MM.1S (cell line): ENCODE measurements at regions not wholly inside any gene's neighbourhood (a gene's known extent, or its start where the extent isn't known, plus 50 kb on each side); places are given as distances from the start of the nearest gene placed in this dataset.

ENCODE experiments used
- DNase-seq: peaks from one replicate; pipeline ENCODE4 v3.0.0-alpha.2; 2015
- H2AFZ ChIP-seq: fragments of 300-600 bp; sonication (generic); 2 replicates; pipeline ENCODE4 v1.6.0; 2016; ENCODE audit warnings: antibody characterized with exemption, low read length
- H3F3A ChIP-seq: fragments of 300-600 bp; sonication (generic); 2 replicates; pipeline ENCODE4 v1.6.1; 2016; ENCODE audit warnings: mild to moderate bottlenecking, antibody characterized with exemption, low read length, moderate library complexity, mixed read lengths; ENCODE audit not compliant: insufficient read depth
- H3K27ac ChIP-seq: fragments of 300-600 bp; sonication (generic); 2 replicates; pipeline ENCODE4 v1.5.1; 2016; ENCODE audit warnings: mild to moderate bottlenecking, low read length
- H3K27me3 ChIP-seq: fragments of 300-600 bp; sonication (generic); replicated peaks from 2 replicates; pipeline ENCODE4 v1.6.0; 2016; ENCODE audit warnings: low read length; ENCODE audit not compliant: insufficient read depth
- H3K36me3 ChIP-seq: fragments of 300-600 bp; sonication (generic); replicated peaks from 2 replicates; pipeline ENCODE4 v1.6.1; 2016; ENCODE audit warnings: mild to moderate bottlenecking, low read length, mixed read lengths; ENCODE audit not compliant: insufficient read depth
- H3K4me1 ChIP-seq: fragments of 300-600 bp; sonication (generic); 2 replicates; pipeline ENCODE4 v1.6.1; 2016; ENCODE audit warnings: low read length, mixed read lengths
- H3K4me2 ChIP-seq: fragments of 300-600 bp; sonication (generic); 2 replicates; pipeline ENCODE4 v1.6.0; 2016; ENCODE audit warnings: low read depth, low read length
- H3K4me3 ChIP-seq: fragments of 300-600 bp; sonication (generic); 2 replicates; pipeline ENCODE4 v1.5.1; 2016; ENCODE audit warnings: low read length, mixed read lengths
- H3K79me2 ChIP-seq: fragments of 300-600 bp; sonication (generic); 2 replicates; pipeline ENCODE4 v1.6.1; 2016; ENCODE audit warnings: mixed run types, low read length, mixed read lengths
- H3K9ac ChIP-seq: fragments of 300-600 bp; sonication (generic); 2 replicates; pipeline ENCODE4 v1.6.1; 2016; ENCODE audit warnings: low read length, mixed read lengths
- H3K9me2 ChIP-seq: fragments of 300-600 bp; sonication (generic); replicated peaks from 2 replicates; pipeline ENCODE4 v1.6.1; 2016; ENCODE audit warnings: mild to moderate bottlenecking, low read length, mixed read lengths; ENCODE audit not compliant: insufficient read depth
- H3K9me3 ChIP-seq: fragments of 300-600 bp; sonication (generic); replicated peaks from 2 replicates; pipeline ENCODE4 v1.6.1; 2016; ENCODE audit warnings: mild to moderate bottlenecking, low read length, mixed read lengths; ENCODE audit not compliant: insufficient read depth
- H4K20me1 ChIP-seq: fragments of 300-600 bp; sonication (generic); 2 replicates; pipeline ENCODE4 v1.6.1; 2016; ENCODE audit warnings: mild to moderate bottlenecking, low read length, moderate library complexity, mixed read lengths; ENCODE audit not compliant: insufficient read depth
- CTCF ChIP-seq: fragments of 300-600 bp; sonication (generic); IDR thresholded peaks from 2 replicates; pipeline ENCODE4 v1.5.1; 2016; ENCODE audit warnings: antibody characterized with exemption, low read length, mixed read lengths
- EZH2 ChIP-seq: fragments of 300-600 bp; sonication (generic); optimal IDR thresholded peaks from 2 replicates; pipeline ENCODE3; 2017; ENCODE audit warnings: low read depth, mild to moderate bottlenecking, antibody characterized with exemption, low read length, mixed read lengths
- EZH2phosphoT487 ChIP-seq: fragments of 300-600 bp; sonication (generic); IDR thresholded peaks from 2 replicates; pipeline ENCODE4 v1.6.1; 2018; ENCODE audit warnings: antibody characterized with exemption, low read length

- no peak overlapping the region for H3K27ac ChIP-seq
- no peaks in the 10 kb centered on the region for H3F3A ChIP-seq
- no peaks in the 10 kb centered on the region for H3K27me3 ChIP-seq
- H3K79me2 ChIP-seq: no peaks in the 10 kb centered on the region
- H2AFZ ChIP-seq: no peak overlapping the region
- no peak overlapping the region for H3K4me3 ChIP-seq
- H3K9ac ChIP-seq: no peak overlapping the region
- no peaks in the 10 kb centered on the region for H4K20me1 ChIP-seq
- H3K9me2 ChIP-seq: no peaks in the 10 kb centered on the region
- H3K4me2 ChIP-seq: no peak overlapping the region
- H3K9me3 ChIP-seq: no peaks in the 10 kb centered on the region
- no peaks in the 10 kb centered on the region for H3K4me1 ChIP-seq
- no peak for DNase-seq
- H3K36me3 ChIP-seq: no peaks in the 10 kb centered on the region
- TF ChIP-seq CTCF (no peak), EZH2 (no peak), EZH2phosphoT487 (no peak)
These were observed 238.7 kb upstream of the PRDM1 start for GRCh38 chr6:105847433-105847832.

GRCh38 chr6:105844275-105844883 is 241.8 kb upstream of the PRDM1 start:
- TF ChIP-seq EZH2 (no peak), CTCF (no peak), EZH2phosphoT487 (no peak)
- no peak overlapping the region for H3K9ac ChIP-seq
- no peaks in the 10 kb centered on the region for H3K9me2 ChIP-seq
- DNase-seq: no peak
- H3K27me3 ChIP-seq: no peaks in the 10 kb centered on the region
- H4K20me1 ChIP-seq: no peaks in the 10 kb centered on the region
- no peaks in the 10 kb centered on the region for H3F3A ChIP-seq
- no peak overlapping the region for H2AFZ ChIP-seq
- no peaks in the 10 kb centered on the region for H3K36me3 ChIP-seq
- no peak overlapping the region for H3K4me3 ChIP-seq
- no peak overlapping the region for H3K27ac ChIP-seq
- H3K79me2 ChIP-seq: no peaks in the 10 kb centered on the region
- no peaks in the 10 kb centered on the region for H3K4me1 ChIP-seq
- H3K9me3 ChIP-seq: no peaks in the 10 kb centered on the region
- H3K4me2 ChIP-seq: no peak overlapping the region

- Histone ChIP-seq H3K27ac (no peak overlapping the region), H3K4me2 (no peak overlapping the region), H3K36me3 (no peaks in the 10 kb centered on the region), H3K9me2 (no peaks in the 10 kb centered on the region), H3K79me2 (no peaks in the 10 kb centered on the region), H3K9me3 (no peaks in the 10 kb centered on the region), H2AFZ (no peak overlapping the region), H3F3A (no peaks in the 10 kb centered on the region), H4K20me1 (no peaks in the 10 kb centered on the region), H3K4me3 (no peak overlapping the region), H3K9ac (no peak overlapping the region), H3K4me1 (no peaks in the 10 kb centered on the region), H3K27me3 (no peaks in the 10 kb centered on the region)
- TF ChIP-seq CTCF: no peak
- no peak for TF ChIP-seq EZH2
- TF ChIP-seq EZH2phosphoT487: no peak
- DNase-seq: no peak
These were observed 246.9 kb upstream of the PRDM1 start for GRCh38 chr6:105839266-105839665.
